ENCODE measurements at regions not wholly inside any gene's neighbourhood (a gene's known extent, or its start where the extent isn't known, plus 50 kb on each side); places are given as distances from the start of the nearest gene placed in this dataset.
A peak's percentile ranks its signal among the peaks of the same experiment; 100 is the strongest.

DNA sequence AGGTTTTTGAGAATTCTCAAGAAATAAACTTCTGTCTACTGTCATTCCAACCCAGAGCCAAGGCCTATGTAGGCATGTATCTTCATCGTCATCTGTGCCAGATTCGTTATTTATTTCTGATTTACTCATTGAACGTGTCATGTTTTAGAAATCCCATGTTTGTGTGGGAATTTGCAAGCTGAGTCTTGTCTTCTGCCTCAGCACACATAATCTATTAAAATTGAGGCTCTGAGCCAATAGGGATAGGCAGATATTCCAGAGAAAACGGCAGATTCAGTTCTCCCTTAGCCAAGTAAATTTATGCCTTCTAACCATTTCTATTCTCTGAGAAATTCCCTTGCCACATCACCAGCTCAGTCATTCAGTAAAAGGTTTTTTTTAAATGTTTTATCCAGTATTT is 444.6 kb downstream of the REEP3 start:
- CTCF ChIA-PET, result no interaction called here
- H3K27ac ChIP-seq (ENCODE audit: low read depth, low read length, poor library complexity, severe bottlenecking), result no peak overlapping the region
- H3K27me3 ChIP-seq (replicated peaks; ENCODE audit: insufficient read depth, low read depth, low read length, poor library complexity), result peaks cover 5% of the 10 kb centered on the region

DNA sequence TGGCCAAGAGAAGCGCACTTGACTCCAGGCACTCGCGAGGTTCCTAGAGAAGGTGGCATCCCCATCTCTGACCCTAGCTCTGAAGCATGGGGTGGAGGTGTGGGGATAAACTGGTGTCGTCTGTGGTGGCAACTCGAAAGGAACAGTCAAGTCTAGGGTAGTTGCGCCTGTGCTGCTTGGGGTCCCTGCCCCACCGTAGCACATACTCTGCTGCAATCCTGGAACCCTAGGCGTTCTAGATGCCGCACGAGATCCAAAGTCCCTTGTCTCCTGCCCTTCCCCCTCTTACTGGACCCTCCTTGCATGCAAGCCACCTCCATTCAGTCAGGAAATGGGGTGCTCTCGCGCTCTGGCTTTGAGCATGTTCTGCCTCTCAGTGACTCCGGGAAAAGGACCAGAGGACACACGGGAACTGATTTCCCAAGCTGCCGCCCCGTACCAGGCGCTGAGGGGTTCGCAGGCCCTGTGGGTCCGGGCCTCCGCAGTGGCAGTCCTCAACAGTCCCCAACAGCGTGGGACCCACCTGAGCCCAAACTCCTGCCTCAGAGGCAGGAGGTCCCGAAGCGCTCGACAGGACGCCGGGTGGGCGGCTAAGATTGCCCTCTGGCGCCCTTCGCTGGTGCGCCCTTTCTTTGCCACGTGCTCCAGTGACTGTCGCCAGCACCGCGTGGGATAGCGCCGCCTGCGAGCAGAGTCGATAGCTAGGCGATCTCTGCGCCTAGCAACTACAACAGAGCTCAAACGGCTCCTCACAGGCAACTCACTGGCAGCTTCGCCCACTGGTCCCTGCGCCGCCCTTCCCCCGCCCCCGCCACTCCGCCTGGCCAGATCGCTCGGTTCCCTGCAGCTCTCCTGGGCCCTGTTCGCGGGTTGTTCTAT is 452.0 kb downstream of the REEP3 start:
- Histone ChIP-seq H3K4me1 (ENCODE audit: insufficient read depth, low read length, poor library complexity, severe bottlenecking) (no peaks in the 10 kb centered on the region), H3K36me3 (ENCODE audit: insufficient read depth, low read length, poor library complexity, severe bottlenecking) (no peaks in the 10 kb centered on the region), H3K4me3 (ENCODE audit: low read depth, low read length, poor library complexity, severe bottlenecking) (no peak overlapping the region), H3K27me3 (replicated peaks; ENCODE audit: insufficient read depth, low read depth, low read length, poor library complexity) (no peaks in the 10 kb centered on the region), H3K27ac (ENCODE audit: low read depth, low read length, poor library complexity, severe bottlenecking) (no peak overlapping the region), H3K9me3 (ENCODE audit: low read depth, low read length, poor library complexity, severe bottlenecking) (no peaks in the 10 kb centered on the region)
- DNase-seq (ENCODE audit: low spot score), result no peak
- TF ChIP-seq CTCF (conservative IDR thresholded peaks at IDR 0.05; ENCODE audit: low read depth, low read length), result no peak
- TF ChIP-seq EZH2 (IDR thresholded peaks at IDR 0.05; ENCODE audit: borderline replicate concordance, low read depth, low read length, poor library complexity, severe bottlenecking), result no peak
- ChIA-PET POLR2A (ENCODE audit: low non-redundant PET) (no interaction called here), CTCF (no interaction called here)
- intact Hi-C loops (cut with micrococcal nuclease; ENCODE audit: unreplicated experiment), result no loop called here
- no TSS peak for BruUV-seq (replicated peaks)

More for the DNA sequence above, 444.6 kb downstream of the REEP3 start:
- no peaks in the 10 kb centered on the region for H3K9me3 ChIP-seq (ENCODE audit: low read depth, low read length, poor library complexity, severe bottlenecking)
- no peaks in the 10 kb centered on the region for H3K36me3 ChIP-seq (ENCODE audit: insufficient read depth, low read length, poor library complexity, severe bottlenecking)
- no peak for DNase-seq (ENCODE audit: low spot score)
- no peaks in the 10 kb centered on the region for H3K4me1 ChIP-seq (ENCODE audit: insufficient read depth, low read length, poor library complexity, severe bottlenecking)
- no peak overlapping the region for H3K4me3 ChIP-seq (ENCODE audit: low read depth, low read length, poor library complexity, severe bottlenecking)
- POLR2A ChIA-PET (ENCODE audit: low non-redundant PET), result no interaction called here
- no TSS peak for BruUV-seq (replicated peaks)
- intact Hi-C loops (cut with micrococcal nuclease; ENCODE audit: unreplicated experiment), result no loop called here
- TF ChIP-seq CTCF (conservative IDR thresholded peaks at IDR 0.05; ENCODE audit: low read depth, low read length), result no peak
- no peak for TF ChIP-seq EZH2 (IDR thresholded peaks at IDR 0.05; ENCODE audit: borderline replicate concordance, low read depth, low read length, poor library complexity, severe bottlenecking)

DNA sequence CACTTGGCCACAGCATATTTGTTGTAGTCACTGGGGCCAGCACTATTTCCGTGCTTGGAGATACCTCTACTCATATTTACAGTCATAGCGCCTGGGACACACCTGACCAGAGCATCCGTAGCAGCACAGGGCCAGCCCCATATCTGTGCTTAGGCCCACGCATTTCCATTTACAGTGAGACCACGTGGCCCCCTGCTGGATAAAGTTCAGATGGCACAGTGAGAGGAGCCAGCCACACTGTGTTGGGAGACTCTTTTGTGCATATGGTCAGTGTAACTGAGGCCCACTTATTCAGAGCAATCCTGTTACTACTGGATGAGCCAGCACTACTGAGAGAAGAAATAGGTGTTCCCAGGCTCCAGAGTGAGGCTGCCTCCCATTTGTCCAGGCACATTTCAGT is 455.3 kb downstream of the REEP3 start:
- H3K4me3 ChIP-seq (ENCODE audit: low read depth, low read length, poor library complexity, severe bottlenecking), result no peak overlapping the region
- TF ChIP-seq CTCF (conservative IDR thresholded peaks at IDR 0.05; ENCODE audit: low read depth, low read length) (peak; percentile 71), EZH2 (IDR thresholded peaks at IDR 0.05; ENCODE audit: borderline replicate concordance, low read depth, low read length, poor library complexity, severe bottlenecking) (no peak)
- no peaks in the 10 kb centered on the region for H3K27me3 ChIP-seq (replicated peaks; ENCODE audit: insufficient read depth, low read depth, low read length, poor library complexity)
- ChIA-PET POLR2A (ENCODE audit: low non-redundant PET) (no interaction called here), CTCF (interaction anchor here (1.2 to 1.5 kb wide), 2 partner anchors 104 to 110 kb away, joined by 9 to 15 read pairs; no protein-coding TSS in a partner anchor)
- H3K27ac ChIP-seq (ENCODE audit: low read depth, low read length, poor library complexity, severe bottlenecking), result no peak overlapping the region
- no peaks in the 10 kb centered on the region for H3K4me1 ChIP-seq (ENCODE audit: insufficient read depth, low read length, poor library complexity, severe bottlenecking)
- H3K9me3 ChIP-seq (ENCODE audit: low read depth, low read length, poor library complexity, severe bottlenecking), result no peaks in the 10 kb centered on the region
- DNase-seq (ENCODE audit: low spot score), result peak; percentile 62
- intact Hi-C loops (cut with micrococcal nuclease; ENCODE audit: unreplicated experiment), result loop anchor here (2.0 kb wide), 1 partner anchor 110 kb away; no protein-coding TSS in a partner anchor
- H3K36me3 ChIP-seq (ENCODE audit: insufficient read depth, low read length, poor library complexity, severe bottlenecking), result no peaks in the 10 kb centered on the region
- no TSS peak for BruUV-seq (replicated peaks)

All from A673 (cell line).